ENCODE measurements at regions not wholly inside any gene's neighbourhood (a gene's known extent, or its start where the extent isn't known, plus 50 kb on each side); places are given as distances from the start of the nearest gene placed in this dataset.

- no peak overlapping the region for H3K27ac Mint-ChIP-seq
- DNase-seq, result no peak
- peaks cover 10% of the 10 kb centered on the region for H3K9me3 Mint-ChIP-seq
- intact Hi-C loops (cut with micrococcal nuclease), result no loop called here
- H3K27me3 Mint-ChIP-seq (ENCODE audit: low read depth), result no peaks in the 10 kb centered on the region
- H3K4me3 Mint-ChIP-seq, result no peak overlapping the region
- H3K4me1 Mint-ChIP-seq (ENCODE audit: low read depth), result peaks cover 5% of the 10 kb centered on the region
- H3K36me3 Mint-ChIP-seq (ENCODE audit: low read depth), result peaks cover 1% of the 10 kb centered on the region
- CTCF ChIA-PET, result no interaction called here
Observed at GRCh38 chr14:99058542-99058941, 213.5 kb downstream of the BCL11B start.

- CTCF ChIA-PET, result no interaction called here
- H3K36me3 Mint-ChIP-seq (ENCODE audit: low read depth), result no peaks in the 10 kb centered on the region
- no peaks in the 10 kb centered on the region for H3K9me3 Mint-ChIP-seq
- no peaks in the 10 kb centered on the region for H3K27me3 Mint-ChIP-seq (ENCODE audit: low read depth)
- H3K4me1 Mint-ChIP-seq (ENCODE audit: low read depth), result no peaks in the 10 kb centered on the region
- intact Hi-C loops (cut with micrococcal nuclease), result no loop called here
- H3K4me3 Mint-ChIP-seq, result no peak overlapping the region
- H3K27ac Mint-ChIP-seq, result no peak overlapping the region
- no peak for DNase-seq
Observed at GRCh38 chr14:99062216-99062615, 209.8 kb downstream of the BCL11B start.

DNA sequence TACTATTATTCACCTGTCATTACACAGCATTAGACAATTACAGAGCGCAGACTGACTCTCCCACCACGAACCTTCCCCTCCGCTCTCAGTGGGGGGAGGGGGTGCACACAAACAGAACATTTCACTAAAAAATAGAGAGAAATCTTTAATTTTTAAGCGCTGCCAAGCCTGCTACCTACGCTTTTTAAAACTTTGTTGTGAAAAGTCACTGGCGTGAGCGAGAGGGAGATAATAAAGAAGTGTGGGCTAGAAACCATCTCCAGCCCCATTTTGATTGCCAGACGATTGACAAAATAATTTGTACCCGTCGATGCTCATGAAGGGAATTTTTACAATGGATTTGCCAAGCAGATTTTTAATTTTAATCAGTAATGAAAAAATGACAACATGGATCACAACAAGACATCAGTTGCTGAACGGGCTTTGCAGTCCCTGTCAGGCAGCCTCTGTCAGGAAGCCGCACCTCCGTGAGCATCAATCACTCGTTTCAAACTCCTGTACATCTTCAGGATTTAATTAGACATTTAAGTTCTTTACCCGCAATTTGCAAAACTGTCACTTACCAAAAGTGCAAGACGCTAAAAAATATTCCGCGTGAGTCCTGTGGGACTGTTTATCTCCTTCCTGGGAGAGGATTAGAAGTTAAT is 209.1 kb downstream of the BCL11B start:
- no peak overlapping the region for H3K27ac Mint-ChIP-seq
- H3K27me3 Mint-ChIP-seq (ENCODE audit: low read depth), result no peaks in the 10 kb centered on the region
- intact Hi-C loops (cut with micrococcal nuclease), result no loop called here
- DNase-seq, result no peak
- no peaks in the 10 kb centered on the region for H3K9me3 Mint-ChIP-seq
- CTCF ChIA-PET, result no interaction called here
- H3K4me3 Mint-ChIP-seq, result no peak overlapping the region
- H3K4me1 Mint-ChIP-seq (ENCODE audit: low read depth), result no peaks in the 10 kb centered on the region
- no peaks in the 10 kb centered on the region for H3K36me3 Mint-ChIP-seq (ENCODE audit: low read depth)

GRCh38 chr14:99063620-99064225 is 208.3 kb downstream of the BCL11B start:
- DNase-seq, result no peak
- no peak overlapping the region for H3K4me3 Mint-ChIP-seq
- H3K36me3 Mint-ChIP-seq (ENCODE audit: low read depth), result no peaks in the 10 kb centered on the region
- no peak overlapping the region for H3K27ac Mint-ChIP-seq
- no peaks in the 10 kb centered on the region for H3K9me3 Mint-ChIP-seq
- no peaks in the 10 kb centered on the region for H3K4me1 Mint-ChIP-seq (ENCODE audit: low read depth)
- no peaks in the 10 kb centered on the region for H3K27me3 Mint-ChIP-seq (ENCODE audit: low read depth)
- intact Hi-C loops (cut with micrococcal nuclease), result no loop called here
- CTCF ChIA-PET, result no interaction called here

DNA sequence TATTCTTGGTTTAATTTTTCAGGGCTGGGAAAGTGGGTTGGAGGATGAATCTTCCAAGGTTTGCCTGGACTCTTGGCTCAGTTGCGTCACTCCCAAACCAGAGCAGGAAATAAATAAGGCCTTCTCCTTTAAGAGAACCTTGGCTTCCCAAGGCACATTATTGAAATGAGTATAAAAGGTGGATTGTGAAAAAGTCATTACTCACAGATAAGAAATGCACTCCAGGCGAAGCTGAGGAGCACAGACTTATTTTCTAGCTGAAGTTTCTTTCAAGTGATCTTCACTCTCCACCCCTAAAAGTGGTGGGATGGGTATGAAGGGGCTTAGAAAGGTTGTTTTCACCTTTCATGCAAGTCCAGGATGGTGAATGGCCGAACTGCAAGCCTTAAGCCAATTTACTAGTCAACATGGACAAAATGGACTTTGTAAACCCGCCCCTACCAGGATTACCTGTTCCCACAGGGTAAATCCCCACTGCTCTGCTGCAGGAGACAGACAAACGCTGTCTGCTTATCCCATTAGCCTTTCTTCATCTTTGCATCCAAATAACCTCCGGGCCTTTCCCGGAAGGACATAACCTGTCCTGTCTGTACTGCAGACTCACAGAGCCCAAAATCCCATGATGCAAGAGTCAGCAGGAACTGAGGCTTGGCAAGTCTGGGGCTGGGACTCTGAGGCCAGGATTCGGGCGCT is 207.6 kb downstream of the BCL11B start:
- intact Hi-C loops (cut with micrococcal nuclease), result no loop called here
- Mint-ChIP-seq H3K4me1 (ENCODE audit: low read depth) (no peaks in the 10 kb centered on the region), H3K27ac (no peak overlapping the region), H3K4me3 (no peak overlapping the region), H3K36me3 (ENCODE audit: low read depth) (no peaks in the 10 kb centered on the region), H3K9me3 (no peaks in the 10 kb centered on the region), H3K27me3 (ENCODE audit: low read depth) (no peaks in the 10 kb centered on the region)
- CTCF ChIA-PET, result no interaction called here
- no peak for DNase-seq

- CTCF ChIA-PET, result no interaction called here
Observed at GRCh38 chr14:99065551-99065950, 206.4 kb downstream of the BCL11B start.

GRCh38 chr14:99066378-99066777 is 205.6 kb downstream of the BCL11B start:
- Mint-ChIP-seq H3K27me3 (ENCODE audit: low read depth) (no peaks in the 10 kb centered on the region), H3K4me3 (no peak overlapping the region), H3K27ac (no peak overlapping the region), H3K36me3 (ENCODE audit: low read depth) (no peaks in the 10 kb centered on the region), H3K4me1 (ENCODE audit: low read depth) (no peaks in the 10 kb centered on the region), H3K9me3 (no peaks in the 10 kb centered on the region)
- CTCF ChIA-PET, result no interaction called here
- no peak for DNase-seq
- intact Hi-C loops (cut with micrococcal nuclease), result no loop called here

More at GRCh38 chr14:99065551-99065950, 206.4 kb downstream of the BCL11B start:
- Mint-ChIP-seq H3K27ac (no peak overlapping the region), H3K27me3 (ENCODE audit: low read depth) (no peaks in the 10 kb centered on the region), H3K4me1 (ENCODE audit: low read depth) (no peaks in the 10 kb centered on the region), H3K9me3 (no peaks in the 10 kb centered on the region), H3K4me3 (no peak overlapping the region), H3K36me3 (ENCODE audit: low read depth) (no peaks in the 10 kb centered on the region)
- intact Hi-C loops (cut with micrococcal nuclease), result no loop called here
- no peak for DNase-seq

- intact Hi-C loops (cut with micrococcal nuclease), result no loop called here
- no peaks in the 10 kb centered on the region for H3K4me1 Mint-ChIP-seq (ENCODE audit: low read depth)
- H3K27me3 Mint-ChIP-seq (ENCODE audit: low read depth), result no peaks in the 10 kb centered on the region
- no peak overlapping the region for H3K27ac Mint-ChIP-seq
- no peaks in the 10 kb centered on the region for H3K9me3 Mint-ChIP-seq
- H3K36me3 Mint-ChIP-seq (ENCODE audit: low read depth), result peaks cover 2% of the 10 kb centered on the region
- CTCF ChIA-PET, result no interaction called here
- DNase-seq, result no peak
- no peak overlapping the region for H3K4me3 Mint-ChIP-seq
Observed at GRCh38 chr14:99067141-99067920, 204.7 kb downstream of the BCL11B start.

- Mint-ChIP-seq H3K4me3 (no peak overlapping the region), H3K36me3 (ENCODE audit: low read depth) (peaks cover 4% of the 10 kb centered on the region), H3K27me3 (ENCODE audit: low read depth) (no peaks in the 10 kb centered on the region), H3K4me1 (ENCODE audit: low read depth) (no peaks in the 10 kb centered on the region), H3K27ac (no peak overlapping the region), H3K9me3 (no peaks in the 10 kb centered on the region)
- intact Hi-C loops (cut with micrococcal nuclease), result no loop called here
- DNase-seq, result no peak
- CTCF ChIA-PET, result no interaction called here
Observed at GRCh38 chr14:99067927-99068326, 204.1 kb downstream of the BCL11B start.

GRCh38 chr14:99069946-99070345 is 202.1 kb downstream of the BCL11B start:
- no peaks in the 10 kb centered on the region for H3K9me3 Mint-ChIP-seq
- H3K4me3 Mint-ChIP-seq, result no peak overlapping the region
- CTCF ChIA-PET, result interaction anchor here (1.6 kb wide), 1 partner anchor 10 kb away, joined by 3 read pairs; no protein-coding TSS in a partner anchor
- DNase-seq, result no peak
- no peak overlapping the region for H3K27ac Mint-ChIP-seq
- peaks cover 4% of the 10 kb centered on the region for H3K36me3 Mint-ChIP-seq (ENCODE audit: low read depth)
- intact Hi-C loops (cut with micrococcal nuclease), result no loop called here
- H3K4me1 Mint-ChIP-seq (ENCODE audit: low read depth), result no peaks in the 10 kb centered on the region
- no peaks in the 10 kb centered on the region for H3K27me3 Mint-ChIP-seq (ENCODE audit: low read depth)

- Mint-ChIP-seq H3K9me3 (no peaks in the 10 kb centered on the region), H3K27ac (no peak overlapping the region), H3K4me3 (no peak overlapping the region), H3K27me3 (ENCODE audit: low read depth) (no peaks in the 10 kb centered on the region), H3K4me1 (ENCODE audit: low read depth) (peaks cover 9% of the 10 kb centered on the region), H3K36me3 (ENCODE audit: low read depth) (peaks cover 4% of the 10 kb centered on the region)
- DNase-seq, result no peak
- CTCF ChIA-PET, result no interaction called here
- intact Hi-C loops (cut with micrococcal nuclease), result no loop called here
Observed at GRCh38 chr14:99072433-99072832, 199.6 kb downstream of the BCL11B start.

- CTCF ChIA-PET, result no interaction called here
- H3K36me3 Mint-ChIP-seq (ENCODE audit: low read depth), result peaks cover 4% of the 10 kb centered on the region
- peaks cover 9% of the 10 kb centered on the region for H3K4me1 Mint-ChIP-seq (ENCODE audit: low read depth)
- no peak overlapping the region for H3K4me3 Mint-ChIP-seq
- intact Hi-C loops (cut with micrococcal nuclease), result no loop called here
- no peak overlapping the region for H3K27ac Mint-ChIP-seq
- H3K27me3 Mint-ChIP-seq (ENCODE audit: low read depth), result no peaks in the 10 kb centered on the region
- no peaks in the 10 kb centered on the region for H3K9me3 Mint-ChIP-seq
- no peak for DNase-seq
Observed at GRCh38 chr14:99072956-99073355, 199.0 kb downstream of the BCL11B start.

Data from activated naive CD4-positive, alpha-beta T cell treated with anti-CD3 and anti-CD28 coated beads for 36 hours (primary cell).